ENCODE measurements at regions not wholly inside any gene's neighbourhood (a gene's known extent, or its start where the extent isn't known, plus 50 kb on each side); places are given as distances from the start of the nearest gene placed in this dataset.

DNA sequence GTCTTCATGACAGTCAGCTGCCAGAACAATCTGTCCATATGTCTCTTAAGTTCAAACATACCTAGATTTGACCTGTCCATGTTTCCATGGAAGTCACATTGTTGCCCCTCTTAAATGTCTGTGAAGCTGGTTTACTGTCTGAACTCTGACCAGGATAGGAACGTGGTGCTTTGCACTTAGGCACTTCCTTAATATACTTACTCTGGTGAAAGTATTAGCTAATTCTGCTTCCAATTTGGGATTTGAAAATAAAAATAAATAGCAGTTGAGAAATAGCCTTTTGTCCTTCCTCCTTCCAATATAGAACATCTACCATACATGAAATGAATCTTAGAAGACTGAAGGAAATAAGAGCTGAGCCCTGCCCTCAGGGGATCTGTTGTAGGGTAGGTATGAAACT, 524.5 kb upstream of the CLINT1 start:
- ATAC-seq = no peak
- WGBS, 2 donors = 68 to 75% methylated on average over 1 of the region's 1 CpG
- Histone ChIP-seq H3K4me3 (no peak overlapping the region), H3K9me3 (peaks cover 0 to 10% (median 0%) of the 10 kb centered on the region in 3 donors), H3K36me3 (replicated peaks in 1 of 2; ENCODE audit: insufficient read depth in 1 of 2, low read depth in 2 of 2) (no peaks in the 10 kb centered on the region), H3K27ac (no peak overlapping the region), H3K4me1 (no peaks in the 10 kb centered on the region), H3K27me3 (no peaks in the 10 kb centered on the region)
- no peak for DNase-seq
- intact Hi-C loops (cut with DNase I) = no loop called here
- TF ChIP-seq POLR2A (IDR thresholded peaks at IDR 0.05) (no peak), CTCF (IDR thresholded peaks at IDR 0.05) (no peak)

DNA sequence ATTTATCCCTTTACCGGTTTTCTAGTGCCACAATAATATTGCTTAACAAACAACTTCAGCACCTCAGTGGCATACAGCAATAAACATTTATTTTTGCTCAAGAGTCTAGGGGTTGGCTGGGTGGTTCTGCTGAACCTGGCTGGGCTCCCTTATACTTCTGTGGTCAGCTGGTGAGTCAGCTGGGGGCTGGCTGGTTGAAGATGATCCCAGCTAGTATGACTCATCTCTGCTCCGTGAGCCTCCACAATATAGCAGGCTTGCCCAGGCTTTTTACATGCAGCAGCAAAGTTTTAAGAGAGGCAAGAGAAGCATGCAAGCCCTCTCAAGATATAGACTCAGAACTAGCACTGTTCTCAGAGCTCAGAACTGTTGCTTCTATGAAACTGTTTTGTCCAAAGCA, 523.5 kb upstream of the CLINT1 start:
- Histone ChIP-seq H3K9me3 (peaks cover 0 to 10% (median 0%) of the 10 kb centered on the region in 3 donors), H3K27me3 (no peaks in the 10 kb centered on the region), H3K4me3 (no peak overlapping the region), H3K36me3 (replicated peaks in 1 of 2; ENCODE audit: insufficient read depth in 1 of 2, low read depth in 2 of 2) (no peaks in the 10 kb centered on the region), H3K4me1 (no peaks in the 10 kb centered on the region), H3K27ac (no peak overlapping the region)
- ATAC-seq = peak; percentile 76
- DNase-seq = peak; percentile 17 to 77 (median 37)
- no peak for TF ChIP-seq CTCF (IDR thresholded peaks at IDR 0.05)
- no peak for TF ChIP-seq POLR2A (IDR thresholded peaks at IDR 0.05)
- intact Hi-C loops (cut with DNase I) = no loop called here
- 22 to 36% methylated on average over 2 of the region's 2 CpGs for WGBS, 2 donors

DNA sequence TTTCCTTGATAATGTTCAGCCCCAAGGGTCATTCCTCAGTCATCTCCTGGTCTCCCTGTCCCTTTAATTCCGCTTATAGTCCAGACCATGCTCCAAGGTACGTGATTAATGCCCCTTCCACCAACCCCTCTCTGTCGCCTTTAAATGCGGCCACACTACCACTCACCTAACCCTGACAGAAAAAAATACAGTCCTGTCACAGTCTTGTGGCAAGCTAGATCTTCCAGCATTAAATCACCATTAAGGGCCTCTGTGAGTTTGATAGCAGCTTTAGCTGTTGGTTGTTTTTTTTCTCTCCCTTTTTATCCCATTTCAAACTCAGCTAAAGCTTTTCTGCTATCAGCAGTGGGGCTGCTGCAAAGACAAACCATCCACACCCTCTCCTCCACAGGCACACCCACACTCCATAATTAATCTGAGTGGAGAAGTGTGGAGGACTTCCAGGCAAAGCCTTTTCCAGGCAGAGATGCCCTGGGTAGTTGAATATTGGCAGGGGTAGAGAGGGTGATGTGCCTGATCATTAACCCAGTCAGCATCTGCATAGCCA, 522.7 kb upstream of the CLINT1 start:
- no peak for ATAC-seq
- no peak for DNase-seq
- Histone ChIP-seq H3K27me3 (no peaks in the 10 kb centered on the region), H3K4me3 (no peak overlapping the region), H3K9me3 (peaks cover 0 to 10% (median 0%) of the 10 kb centered on the region in 3 donors), H3K36me3 (replicated peaks in 1 of 2; ENCODE audit: insufficient read depth in 1 of 2, low read depth in 2 of 2) (no peaks in the 10 kb centered on the region), H3K27ac (no peak overlapping the region), H3K4me1 (no peaks in the 10 kb centered on the region)
- intact Hi-C loops (cut with DNase I) = no loop called here
- no peak for TF ChIP-seq CTCF (IDR thresholded peaks at IDR 0.05)
- no peak for TF ChIP-seq POLR2A (IDR thresholded peaks at IDR 0.05)
- WGBS, 2 donors = 80 to 94% methylated on average over 4 of the region's 4 CpGs

GRCh38 chr5:158380661-158381060, 521.7 kb upstream of the CLINT1 start:
- no peak overlapping the region for H3K4me3 ChIP-seq
- H3K27ac ChIP-seq = no peak overlapping the region
- H3K27me3 ChIP-seq = no peaks in the 10 kb centered on the region
- ATAC-seq = no peak
- no peak for TF ChIP-seq CTCF (IDR thresholded peaks at IDR 0.05)
- TF ChIP-seq POLR2A (IDR thresholded peaks at IDR 0.05) = no peak
- 72 to 73% methylated on average over 5 of the region's 5 CpGs for WGBS, 2 donors
- no peaks in the 10 kb centered on the region for H3K4me1 ChIP-seq
- no peak for DNase-seq
- intact Hi-C loops (cut with DNase I) = no loop called here
- peaks cover 0 to 10% (median 0%) of the 10 kb centered on the region in 3 donors for H3K9me3 ChIP-seq
- no peaks in the 10 kb centered on the region for H3K36me3 ChIP-seq (replicated peaks in 1 of 2; ENCODE audit: insufficient read depth in 1 of 2, low read depth in 2 of 2)

GRCh38 chr5:158378931-158379330, 520.0 kb upstream of the CLINT1 start:
- WGBS, 2 donors = 69 to 83% methylated on average over 4 of the region's 4 CpGs
- intact Hi-C loops (cut with DNase I) = no loop called here
- no peak overlapping the region for H3K27ac ChIP-seq
- TF ChIP-seq CTCF (IDR thresholded peaks at IDR 0.05) = no peak
- no peak for TF ChIP-seq POLR2A (IDR thresholded peaks at IDR 0.05)
- no peaks in the 10 kb centered on the region for H3K4me1 ChIP-seq
- H3K36me3 ChIP-seq (replicated peaks in 1 of 2; ENCODE audit: insufficient read depth in 1 of 2, low read depth in 2 of 2) = no peaks in the 10 kb centered on the region
- H3K4me3 ChIP-seq = no peak overlapping the region
- ATAC-seq (no peak), DNase-seq (no peak)
- H3K9me3 ChIP-seq = no peaks in the 10 kb centered on the region
- no peaks in the 10 kb centered on the region for H3K27me3 ChIP-seq
